A673 (cell line): ENCODE measurements at regions not wholly inside any gene's neighbourhood (a gene's known extent, or its start where the extent isn't known, plus 50 kb on each side); places are given as distances from the start of the nearest gene placed in this dataset.
A peak's percentile ranks its signal among the peaks of the same experiment; 100 is the strongest.

ENCODE experiments used
- BruUV-seq: library from RNA; stranded (reverse); fragments of 400-500 nt; replicated peaks from 2 replicates; lab custom pipeline; 2021; lab: Mats Ljungman, UMichigan
- CTCF ChIA-PET: fragments of 300-600 bp; sonication (Branson Sonifier 250); formaldehyde crosslinking; loops from one replicate; lab custom pipeline; 2022; ENCODE audit warnings: antibody characterized with exemption; lab: Charles Lee
- POLR2A ChIA-PET: fragments of 300-600 bp; sonication (Branson Sonifier 250); formaldehyde crosslinking; loops from one replicate; lab custom pipeline; 2022; ENCODE audit warnings: antibody characterized with exemption; ENCODE audit not compliant: low non-redundant PET; lab: Charles Lee
- DNase-seq: peaks from one replicate; pipeline ENCODE4 v3.0.0-alpha.2; 2015; ENCODE audit warnings: low spot score
- H3K27ac ChIP-seq: fragments of 200-600 bp; sonication (generic); 2 replicates; pipeline ENCODE4 v1.5.1; 2016; ENCODE audit warnings: mixed run types, low read depth, mild to moderate bottlenecking, mixed read lengths, antibody characterized with exemption, low read length; ENCODE audit not compliant: poor library complexity, severe bottlenecking
- H3K27me3 ChIP-seq: fragments of 200-600 bp; sonication (generic); replicated peaks from 2 replicates; pipeline ENCODE4 v1.6.1; 2017; ENCODE audit warnings: mixed run types, low read depth, mild to moderate bottlenecking, mixed read lengths, antibody characterized with exemption, low read length; ENCODE audit not compliant: insufficient read depth, poor library complexity
- H3K36me3 ChIP-seq: fragments of 200-600 bp; sonication (generic); 2 replicates; pipeline ENCODE4 v1.6.1; 2016; ENCODE audit warnings: mixed run types, mild to moderate bottlenecking, mixed read lengths, antibody characterized with exemption, low read length; ENCODE audit not compliant: insufficient read depth, poor library complexity, severe bottlenecking
- H3K4me1 ChIP-seq: fragments of 200-600 bp; sonication (generic); 2 replicates; pipeline ENCODE4 v1.6.1; 2017; ENCODE audit warnings: mixed run types, mild to moderate bottlenecking, mixed read lengths, antibody characterized with exemption, low read length; ENCODE audit not compliant: insufficient read depth, poor library complexity, severe bottlenecking
- H3K4me3 ChIP-seq: fragments of 200-600 bp; sonication (generic); 2 replicates; pipeline ENCODE4 v1.5.1; 2016; ENCODE audit warnings: low read depth, mixed run types, mild to moderate bottlenecking, mixed read lengths, low read length; ENCODE audit not compliant: poor library complexity, severe bottlenecking
- H3K9me3 ChIP-seq: fragments of 200-600 bp; sonication (generic); 2 replicates; pipeline ENCODE4 v1.6.1; 2016; ENCODE audit warnings: mixed run types, low read depth, mild to moderate bottlenecking, mixed read lengths, antibody characterized with exemption, low read length; ENCODE audit not compliant: poor library complexity, severe bottlenecking
- CTCF ChIP-seq: fragments of 300-800, 200-600 bp; sonication (generic); conservative IDR thresholded peaks from 2 replicates; pipeline ENCODE4 v1.5.1; 2017; ENCODE audit warnings: low read depth, mild to moderate bottlenecking, antibody characterized with exemption, low read length, moderate library complexity, mixed read lengths
- EZH2 ChIP-seq: fragments of 200-600 bp; sonication (generic); IDR thresholded peaks from 2 replicates; pipeline ENCODE4 v1.6.1; 2017; ENCODE audit warnings: borderline replicate concordance, low read depth, mild to moderate bottlenecking, mixed read lengths, antibody characterized with exemption, low read length; ENCODE audit not compliant: poor library complexity, severe bottlenecking
- intact Hi-C: fragments of 100-400 bp; cut with micrococcal nuclease; formaldehyde crosslinking; loops from one replicate; pipeline ENCODE4 v1.10.0; 2022; ENCODE audit not compliant: unreplicated experiment

- CTCF ChIA-PET, result no interaction called here
- POLR2A ChIA-PET, result no interaction called here
- peak; percentile 58 for DNase-seq
- no peaks in the 10 kb centered on the region for H3K36me3 ChIP-seq
- intact Hi-C loops, result loop anchor here (10.0 kb wide), 1 partner anchor 507 kb away; no protein-coding TSS in a partner anchor
- no peaks in the 10 kb centered on the region for H3K9me3 ChIP-seq
- TF ChIP-seq CTCF, result no peak
- TF ChIP-seq EZH2, result no peak
- no TSS peak for BruUV-seq
- no peak overlapping the region for H3K4me3 ChIP-seq
- peaks cover 6% of the 10 kb centered on the region for H3K4me1 ChIP-seq
- no peak overlapping the region for H3K27ac ChIP-seq
- H3K27me3 ChIP-seq, result no peaks in the 10 kb centered on the region
These were observed 78.8 kb upstream of the DTNA start for GRCh38 chr18:34631093-34631966.

GRCh38 chr18:34632321-34632720 lies 77.8 kb upstream of the DTNA start:
- BruUV-seq, result no TSS peak
- DNase-seq, result no peak
- Histone ChIP-seq H3K9me3 (no peaks in the 10 kb centered on the region), H3K4me1 (peaks cover 6% of the 10 kb centered on the region), H3K27ac (no peak overlapping the region), H3K27me3 (no peaks in the 10 kb centered on the region), H3K36me3 (no peaks in the 10 kb centered on the region), H3K4me3 (no peak overlapping the region)
- POLR2A ChIA-PET, result no interaction called here
- intact Hi-C loops, result loop anchor here (10.0 kb wide), 1 partner anchor 508 kb away; no protein-coding TSS in a partner anchor
- CTCF ChIA-PET, result no interaction called here
- TF ChIP-seq EZH2 (no peak), CTCF (no peak)

GRCh38 chr18:34633368-34633767 lies 76.7 kb upstream of the DTNA start:
- TF ChIP-seq CTCF (no peak), EZH2 (no peak)
- H3K36me3 ChIP-seq, result no peaks in the 10 kb centered on the region
- ChIA-PET POLR2A (no interaction called here), CTCF (no interaction called here)
- H3K4me3 ChIP-seq, result no peak overlapping the region
- no peak for DNase-seq
- H3K9me3 ChIP-seq, result no peaks in the 10 kb centered on the region
- H3K27ac ChIP-seq, result no peak overlapping the region
- no peaks in the 10 kb centered on the region for H3K27me3 ChIP-seq
- peaks cover 6% of the 10 kb centered on the region for H3K4me1 ChIP-seq
- no TSS peak for BruUV-seq
- intact Hi-C loops, result loop anchor here (10.0 kb wide), 1 partner anchor 509 kb away; no protein-coding TSS in a partner anchor
